ENCODE measurements at regions not wholly inside any gene's neighbourhood (a gene's known extent, or its start where the extent isn't known, plus 50 kb on each side); places are given as distances from the start of the nearest gene placed in this dataset.

- TF ChIP-seq CTCF (conservative IDR thresholded peaks at IDR 0.05; ENCODE audit: low read depth, low read length) = no peak
- peak; percentile 6 for DNase-seq (ENCODE audit: low read depth)
Observed at GRCh38 chr3:101128786-101129185, 135.6 kb upstream of the ABI3BP start.

DNA sequence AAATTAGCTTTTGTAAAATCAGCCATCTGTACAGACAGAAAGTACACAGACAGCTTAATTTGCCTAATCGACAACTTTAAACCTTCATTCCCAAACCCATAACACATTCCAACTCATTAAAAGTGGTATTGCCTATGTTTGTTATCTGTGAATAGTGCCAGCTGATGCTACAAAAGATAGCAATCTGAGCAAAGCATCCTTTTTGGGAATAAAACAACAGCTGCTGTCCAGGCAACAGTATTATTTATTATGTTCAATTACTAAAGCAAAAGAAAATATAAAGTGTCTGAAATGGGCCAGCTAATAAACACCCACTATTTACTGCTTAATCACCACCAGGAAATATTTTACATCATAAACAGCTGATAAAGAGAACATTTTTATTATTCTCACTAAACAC, 134.8 kb upstream of the ABI3BP start:
- no peak overlapping the region for H3K4me3 ChIP-seq (ENCODE audit: low read depth, low read length)
- no peak for TF ChIP-seq CTCF (conservative IDR thresholded peaks at IDR 0.05; ENCODE audit: low read depth, low read length)
- no peak for DNase-seq (ENCODE audit: low read depth)

More at GRCh38 chr3:101128786-101129185, 135.6 kb upstream of the ABI3BP start:
- no peak overlapping the region for H3K4me3 ChIP-seq (ENCODE audit: low read depth, low read length)

DNA sequence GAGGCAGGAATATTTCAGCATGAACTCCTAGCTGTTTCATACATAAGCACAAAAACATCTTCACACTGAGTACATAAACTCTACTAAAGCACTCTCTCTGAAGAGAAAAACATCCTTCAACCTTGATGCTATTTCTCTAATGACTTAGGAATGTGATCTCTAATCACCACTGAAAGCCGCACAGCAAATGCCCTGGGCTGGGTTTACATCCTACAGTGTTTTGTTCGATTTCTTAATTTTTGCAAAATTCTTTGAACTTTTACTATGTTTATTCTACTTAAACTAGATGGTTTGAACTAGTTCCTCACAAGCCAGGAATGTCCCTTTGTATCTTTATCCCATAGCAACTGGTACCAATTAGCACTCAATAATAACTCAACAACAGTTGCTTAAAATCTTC, 130.9 kb upstream of the ABI3BP start:
- no peak overlapping the region for H3K4me3 ChIP-seq (ENCODE audit: low read depth, low read length)
- TF ChIP-seq CTCF (conservative IDR thresholded peaks at IDR 0.05; ENCODE audit: low read depth, low read length) = no peak
- no peak for DNase-seq (ENCODE audit: low read depth)

- H3K4me3 ChIP-seq (ENCODE audit: low read depth, low read length) = no peak overlapping the region
- DNase-seq (ENCODE audit: low read depth) = no peak
- no peak for TF ChIP-seq CTCF (conservative IDR thresholded peaks at IDR 0.05; ENCODE audit: low read depth, low read length)
Observed at GRCh38 chr3:101123081-101123480, 129.9 kb upstream of the ABI3BP start.

DNA sequence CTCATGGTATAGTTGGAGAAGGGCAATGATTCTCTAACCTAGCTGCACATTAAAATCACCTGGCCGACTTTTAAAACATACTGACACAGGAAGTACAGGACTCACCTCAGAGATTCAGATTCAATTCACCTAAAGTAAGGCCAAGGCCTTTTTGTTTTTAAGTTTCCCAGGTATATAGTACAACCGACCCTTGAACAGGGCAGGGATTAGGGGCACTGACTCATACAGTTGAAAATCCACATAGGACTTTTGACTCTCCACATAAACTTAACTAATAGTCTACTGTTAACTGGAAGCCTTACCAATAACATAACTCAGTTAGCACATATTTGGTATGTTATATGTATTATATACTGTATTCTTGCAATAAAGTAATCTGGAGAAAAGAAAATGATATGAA, 129.5 kb upstream of the ABI3BP start:
- TF ChIP-seq CTCF (conservative IDR thresholded peaks at IDR 0.05; ENCODE audit: low read depth, low read length) = no peak
- no peak overlapping the region for H3K4me3 ChIP-seq (ENCODE audit: low read depth, low read length)
- DNase-seq (ENCODE audit: low read depth) = no peak

- TF ChIP-seq CTCF (conservative IDR thresholded peaks at IDR 0.05; ENCODE audit: low read depth, low read length) = no peak
- DNase-seq (ENCODE audit: low read depth) = no peak
- H3K4me3 ChIP-seq (ENCODE audit: low read depth, low read length) = no peak overlapping the region
Observed at GRCh38 chr3:101120039-101120438, 126.8 kb upstream of the ABI3BP start.

DNA sequence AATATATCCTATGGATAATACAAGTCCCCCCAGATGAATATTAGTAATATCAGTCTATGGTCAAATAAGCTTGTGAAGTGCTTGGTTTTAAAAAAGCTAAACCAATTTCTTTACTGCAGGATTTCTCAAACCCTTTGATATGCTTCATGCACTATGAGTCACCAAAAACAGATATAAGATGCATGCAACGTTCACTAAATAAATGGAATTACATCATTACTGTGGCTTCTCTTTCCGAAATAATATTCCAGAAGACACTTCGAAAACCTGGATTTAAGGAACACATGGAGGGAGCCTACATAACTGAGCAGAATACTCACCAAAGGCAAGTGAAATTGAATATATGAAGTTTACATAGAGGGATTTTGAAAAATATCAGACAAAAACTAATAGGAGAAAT, 126.3 kb upstream of the ABI3BP start:
- no peak for TF ChIP-seq CTCF (conservative IDR thresholded peaks at IDR 0.05; ENCODE audit: low read depth, low read length)
- no peak for DNase-seq (ENCODE audit: low read depth)
- H3K4me3 ChIP-seq (ENCODE audit: low read depth, low read length) = no peak overlapping the region

Measured in epithelial cell of proximal tubule (primary cell).